Memory B cell (primary cell): ENCODE measurements at regions not wholly inside any gene's neighbourhood (a gene's known extent, or its start where the extent isn't known, plus 50 kb on each side); places are given as distances from the start of the nearest gene placed in this dataset.

ENCODE experiments used
- ATAC-seq: fragments of 150-1000 bp; cut with Tn5 transposase; 2 replicates; pipeline ENCODE4 v1.10.0; 2021; ENCODE audit warnings: low read depth, mild to moderate bottlenecking, moderate library complexity
- DNase-seq, 2 donors: peaks; one replicate each; pipeline ENCODE4 v3.0.0; 2022; ENCODE audit warnings: low spot score in 2 of 2
- H3K27ac Mint-ChIP-seq: one replicate; pipeline ENCODE4 v1.8.0; 2022; ENCODE audit warnings: mild to moderate bottlenecking, moderate library complexity, mixed read lengths
- H3K27me3 Mint-ChIP-seq: one replicate; pipeline ENCODE4 v1.8.0; 2022; ENCODE audit warnings: mixed read lengths
- H3K36me3 Mint-ChIP-seq: one replicate; pipeline ENCODE4 v1.8.0; 2022; ENCODE audit warnings: mild to moderate bottlenecking, mixed read lengths
- H3K4me1 Mint-ChIP-seq: one replicate; pipeline ENCODE4 v1.8.0; 2022; ENCODE audit warnings: mixed read lengths
- H3K4me3 Mint-ChIP-seq: one replicate; pipeline ENCODE4 v1.8.0; 2022; ENCODE audit warnings: mild to moderate bottlenecking, moderate library complexity, mixed read lengths
- H3K9me3 Mint-ChIP-seq: one replicate; pipeline ENCODE4 v1.8.0; 2022; ENCODE audit warnings: mixed read lengths

GRCh38 chr22:19636696-19637407 is 77.5 kb upstream of the SEPTIN5 start:
- DNase-seq (no peak), ATAC-seq (no peak)
- Mint-ChIP-seq H3K36me3 (no peaks in the 10 kb centered on the region), H3K4me1 (no peaks in the 10 kb centered on the region), H3K4me3 (no peak overlapping the region), H3K9me3 (no peaks in the 10 kb centered on the region), H3K27ac (no peak overlapping the region), H3K27me3 (peaks cover 14% of the 10 kb centered on the region)

GRCh38 chr22:19637408-19638281 is 76.7 kb upstream of the SEPTIN5 start:
- no peaks in the 10 kb centered on the region for H3K36me3 Mint-ChIP-seq
- H3K9me3 Mint-ChIP-seq = no peaks in the 10 kb centered on the region
- ATAC-seq = no peak
- H3K4me3 Mint-ChIP-seq = no peak overlapping the region
- H3K27ac Mint-ChIP-seq = no peak overlapping the region
- no peaks in the 10 kb centered on the region for H3K4me1 Mint-ChIP-seq
- peaks cover 10% of the 10 kb centered on the region for H3K27me3 Mint-ChIP-seq
- no peak for DNase-seq

- Mint-ChIP-seq H3K4me3 (no peak overlapping the region), H3K4me1 (no peaks in the 10 kb centered on the region), H3K27ac (no peak overlapping the region), H3K9me3 (no peaks in the 10 kb centered on the region), H3K36me3 (no peaks in the 10 kb centered on the region), H3K27me3 (peaks cover 11% of the 10 kb centered on the region)
- DNase-seq (no peak), ATAC-seq (no peak)
These were observed 75.9 kb upstream of the SEPTIN5 start for GRCh38 chr22:19638282-19639015.

- ATAC-seq (no peak), DNase-seq (no peak)
- peaks cover 13% of the 10 kb centered on the region for H3K27me3 Mint-ChIP-seq
- H3K27ac Mint-ChIP-seq = no peak overlapping the region
- no peaks in the 10 kb centered on the region for H3K4me1 Mint-ChIP-seq
- H3K36me3 Mint-ChIP-seq = no peaks in the 10 kb centered on the region
- H3K4me3 Mint-ChIP-seq = no peak overlapping the region
- no peaks in the 10 kb centered on the region for H3K9me3 Mint-ChIP-seq
These were observed 74.6 kb upstream of the SEPTIN5 start for GRCh38 chr22:19639610-19640135.

GRCh38 chr22:19640306-19640705 is 74.0 kb upstream of the SEPTIN5 start:
- no peaks in the 10 kb centered on the region for H3K9me3 Mint-ChIP-seq
- no peak for ATAC-seq
- H3K4me1 Mint-ChIP-seq = no peaks in the 10 kb centered on the region
- H3K4me3 Mint-ChIP-seq = no peak overlapping the region
- H3K27me3 Mint-ChIP-seq = peaks cover 18% of the 10 kb centered on the region
- H3K36me3 Mint-ChIP-seq = no peaks in the 10 kb centered on the region
- DNase-seq = no peak
- no peak overlapping the region for H3K27ac Mint-ChIP-seq

- no peaks in the 10 kb centered on the region for H3K36me3 Mint-ChIP-seq
These were observed 72.9 kb upstream of the SEPTIN5 start for GRCh38 chr22:19641254-19641982.

GRCh38 chr22:19641983-19642451 is 72.3 kb upstream of the SEPTIN5 start:
- H3K9me3 Mint-ChIP-seq = no peaks in the 10 kb centered on the region
- peaks cover 18% of the 10 kb centered on the region for H3K27me3 Mint-ChIP-seq
- H3K36me3 Mint-ChIP-seq = no peaks in the 10 kb centered on the region
- H3K4me1 Mint-ChIP-seq = no peaks in the 10 kb centered on the region
- DNase-seq (no peak), ATAC-seq (no peak)
- no peak overlapping the region for H3K4me3 Mint-ChIP-seq
- H3K27ac Mint-ChIP-seq = no peak overlapping the region

More at GRCh38 chr22:19641254-19641982, 72.9 kb upstream of the SEPTIN5 start:
- peaks cover 18% of the 10 kb centered on the region for H3K27me3 Mint-ChIP-seq
- no peak overlapping the region for H3K27ac Mint-ChIP-seq
- H3K4me3 Mint-ChIP-seq = no peak overlapping the region
- ATAC-seq = no peak
- no peaks in the 10 kb centered on the region for H3K9me3 Mint-ChIP-seq
- no peak for DNase-seq
- no peaks in the 10 kb centered on the region for H3K4me1 Mint-ChIP-seq

- DNase-seq (no peak), ATAC-seq (no peak)
- H3K36me3 Mint-ChIP-seq = peaks cover 3% of the 10 kb centered on the region
- H3K27me3 Mint-ChIP-seq = peaks cover 20% of the 10 kb centered on the region
- peaks cover 7% of the 10 kb centered on the region for H3K9me3 Mint-ChIP-seq
- no peaks in the 10 kb centered on the region for H3K4me1 Mint-ChIP-seq
- no peak overlapping the region for H3K4me3 Mint-ChIP-seq
- no peak overlapping the region for H3K27ac Mint-ChIP-seq
These were observed 70.6 kb upstream of the SEPTIN5 start for GRCh38 chr22:19643448-19644313.

- Mint-ChIP-seq H3K9me3 (peaks cover 11% of the 10 kb centered on the region), H3K36me3 (peaks cover 3% of the 10 kb centered on the region), H3K4me3 (no peak overlapping the region), H3K4me1 (no peaks in the 10 kb centered on the region), H3K27ac (no peak overlapping the region), H3K27me3 (peaks cover 20% of the 10 kb centered on the region)
- no peak for ATAC-seq
- DNase-seq = no peak
These were observed 69.7 kb upstream of the SEPTIN5 start for GRCh38 chr22:19644314-19645223.

- no peak overlapping the region for H3K4me3 Mint-ChIP-seq
- peaks cover 16% of the 10 kb centered on the region for H3K9me3 Mint-ChIP-seq
- H3K27ac Mint-ChIP-seq = no peak overlapping the region
- DNase-seq (no peak), ATAC-seq (no peak)
- no peaks in the 10 kb centered on the region for H3K4me1 Mint-ChIP-seq
- peaks cover 3% of the 10 kb centered on the region for H3K36me3 Mint-ChIP-seq
- peaks cover 21% of the 10 kb centered on the region for H3K27me3 Mint-ChIP-seq
These were observed 68.9 kb upstream of the SEPTIN5 start for GRCh38 chr22:19645391-19645790.

GRCh38 chr22:19645905-19646304 is 68.4 kb upstream of the SEPTIN5 start:
- peaks cover 16% of the 10 kb centered on the region for H3K9me3 Mint-ChIP-seq
- ATAC-seq (no peak), DNase-seq (no peak)
- H3K36me3 Mint-ChIP-seq = peaks cover 3% of the 10 kb centered on the region
- no peaks in the 10 kb centered on the region for H3K4me1 Mint-ChIP-seq
- no peak overlapping the region for H3K4me3 Mint-ChIP-seq
- H3K27ac Mint-ChIP-seq = no peak overlapping the region
- H3K27me3 Mint-ChIP-seq = peaks cover 21% of the 10 kb centered on the region

GRCh38 chr22:19646383-19646782 is 67.9 kb upstream of the SEPTIN5 start:
- Mint-ChIP-seq H3K36me3 (peaks cover 3% of the 10 kb centered on the region), H3K27ac (no peak overlapping the region), H3K4me3 (no peak overlapping the region), H3K27me3 (peaks cover 18% of the 10 kb centered on the region), H3K4me1 (no peaks in the 10 kb centered on the region), H3K9me3 (peaks cover 16% of the 10 kb centered on the region)
- ATAC-seq = no peak
- DNase-seq = no peak
